ENCODE measurements at regions not wholly inside any gene's neighbourhood (a gene's known extent, or its start where the extent isn't known, plus 50 kb on each side); places are given as distances from the start of the nearest gene placed in this dataset.

- TF ChIP-seq MAX (IDR thresholded peaks at IDR 0.05) (no peak), CTCF (IDR thresholded peaks at IDR 0.05; ENCODE audit: control extremely low read depth in 1 of 3, insufficient read depth in 1 of 3, low read depth in 1 of 3, low read length in 3 of 3) (no peak), EZH2 (IDR thresholded peaks at IDR 0.05; ENCODE audit: low read depth, low read length, severe bottlenecking) (no peak), BRCA1 (IDR thresholded peaks at IDR 0.05; ENCODE audit: low read depth, low read length) (no peak), KDM1A (IDR thresholded peaks at IDR 0.05; ENCODE audit: borderline replicate concordance, low read length) (no peak)
Observed at GRCh38 chr18:56282234-56283104, 355.9 kb downstream of the TXNL1 start.

Measured in H1 (cell line).